ENCODE measurements at regions not wholly inside any gene's neighbourhood (a gene's known extent, or its start where the extent isn't known, plus 50 kb on each side); places are given as distances from the start of the nearest gene placed in this dataset.

DNA sequence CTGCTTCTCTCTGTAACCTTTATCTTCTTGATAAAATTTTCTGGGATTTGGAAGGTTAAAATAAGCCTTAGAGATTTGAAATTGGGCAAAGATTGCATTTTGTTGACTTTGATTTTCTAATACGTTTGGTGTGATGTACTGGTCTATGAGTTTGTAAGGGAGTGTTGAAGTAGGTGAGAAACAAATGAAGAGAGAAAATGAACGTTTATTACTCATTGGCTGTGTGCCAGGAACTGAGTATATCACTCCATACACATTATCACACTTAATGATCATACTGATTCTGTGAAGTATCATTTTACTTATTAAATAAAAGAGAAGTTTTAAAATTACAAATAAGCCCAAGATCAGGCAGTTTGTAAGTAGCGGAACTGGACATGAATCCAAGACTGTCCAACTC, 795.1 kb upstream of the ZEB2 start:
- peak; percentile 5 for DNase-seq

DNA sequence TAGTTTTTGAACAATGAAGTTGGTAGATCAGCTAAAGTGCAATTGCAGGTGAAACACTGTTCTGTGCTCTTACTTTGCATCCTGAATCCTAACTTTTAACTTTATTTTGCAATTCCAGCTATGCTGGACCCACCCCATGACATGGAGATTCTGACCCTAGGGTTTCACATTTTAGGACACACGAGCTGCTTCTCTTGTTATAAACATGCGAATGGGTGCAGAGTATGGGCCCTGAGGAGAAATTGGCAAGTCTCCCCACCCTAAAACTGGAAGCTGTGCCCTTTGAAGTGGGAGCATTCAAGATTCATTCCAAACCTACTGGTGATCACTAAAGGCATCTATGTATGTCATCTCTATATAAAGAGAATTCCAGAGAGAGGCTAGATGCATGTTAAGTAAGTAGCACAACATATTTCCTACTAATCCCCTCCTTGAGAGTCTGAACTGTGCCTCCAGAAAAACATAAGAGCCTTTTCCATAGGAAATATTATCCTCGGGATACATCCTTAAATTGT, 794.3 kb upstream of the ZEB2 start:
- DNase-seq: no peak

DNA sequence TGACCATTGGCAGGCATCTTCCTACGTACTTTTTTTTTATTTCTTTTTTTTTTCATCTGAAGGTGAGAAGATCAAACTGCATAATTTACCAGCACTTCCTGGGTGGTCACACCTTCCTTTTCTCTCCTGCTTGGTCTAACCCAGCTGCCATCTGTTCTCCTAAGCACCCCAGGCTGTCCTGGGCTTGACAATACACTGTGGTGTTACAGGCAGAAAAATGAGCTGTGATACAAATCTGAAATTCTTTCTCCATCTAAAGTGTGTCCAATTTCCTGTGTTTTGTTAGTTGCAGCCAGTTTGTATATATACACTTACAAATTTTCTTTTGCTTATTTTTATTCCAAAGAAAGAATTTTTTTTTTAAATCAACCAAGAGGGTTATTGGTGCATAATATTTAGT, 786.0 kb upstream of the ZEB2 start:
- no peak for DNase-seq

DNA sequence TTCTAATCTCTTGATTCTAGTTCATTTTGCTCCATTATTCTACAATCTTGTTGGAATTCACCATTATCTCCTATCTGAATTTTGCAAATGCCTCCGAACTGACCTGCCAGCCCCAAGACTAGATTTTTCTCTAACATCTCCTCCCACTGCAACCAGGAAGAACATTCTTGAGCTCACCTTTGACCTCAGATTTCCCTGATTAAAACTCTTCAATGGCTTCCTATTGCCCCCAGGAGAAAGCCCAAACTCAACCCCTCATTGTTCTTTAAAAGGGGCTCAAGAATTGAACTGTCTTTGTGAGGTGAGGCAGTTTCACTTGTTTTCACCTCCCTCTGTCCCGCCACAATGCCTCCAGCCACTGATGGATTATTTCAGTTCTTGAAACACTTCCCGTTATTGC, 784.6 kb upstream of the ZEB2 start:
- no peak for DNase-seq

GRCh38 chr2:145303536-145303935, 783.6 kb upstream of the ZEB2 start:
- no peak for DNase-seq

DNA sequence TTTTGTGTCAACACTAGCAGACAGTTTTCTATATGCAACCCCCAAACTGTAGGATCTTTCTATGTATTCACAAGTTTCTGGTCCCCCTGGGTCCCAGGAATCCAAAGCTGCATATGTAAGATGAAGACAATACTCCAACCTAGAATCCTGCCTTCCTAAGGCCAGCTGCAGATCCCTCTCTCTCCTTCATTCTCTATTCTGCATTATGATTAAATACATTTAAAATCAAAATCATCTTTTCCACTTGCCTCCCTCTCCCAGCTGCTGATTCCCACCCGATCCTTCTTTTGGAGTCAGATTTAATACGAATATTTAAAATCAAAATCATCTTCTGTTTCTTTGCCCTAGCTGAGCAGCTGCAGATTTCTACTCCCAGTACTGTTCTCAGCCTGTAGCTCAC, 783.0 kb upstream of the ZEB2 start:
- no peak for DNase-seq

DNA sequence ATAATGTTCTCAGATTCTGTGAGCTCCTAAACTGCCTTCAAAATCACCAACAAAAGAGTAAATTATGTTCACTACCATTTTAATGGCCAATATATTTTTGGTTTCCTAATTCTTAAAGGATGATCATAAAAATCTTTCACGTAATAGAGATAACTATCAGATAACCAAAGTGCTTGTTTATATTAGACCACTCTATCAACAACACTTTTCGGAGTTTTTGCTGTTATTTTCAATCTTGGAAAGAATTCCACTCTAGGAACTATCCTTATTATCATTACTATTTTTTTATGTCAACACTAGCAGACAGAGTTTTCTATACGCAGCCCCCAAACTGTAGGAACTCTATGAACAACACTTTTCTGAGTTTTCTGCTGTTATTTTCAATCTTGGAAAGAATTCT, 782.5 kb upstream of the ZEB2 start:
- DNase-seq: no peak

DNA sequence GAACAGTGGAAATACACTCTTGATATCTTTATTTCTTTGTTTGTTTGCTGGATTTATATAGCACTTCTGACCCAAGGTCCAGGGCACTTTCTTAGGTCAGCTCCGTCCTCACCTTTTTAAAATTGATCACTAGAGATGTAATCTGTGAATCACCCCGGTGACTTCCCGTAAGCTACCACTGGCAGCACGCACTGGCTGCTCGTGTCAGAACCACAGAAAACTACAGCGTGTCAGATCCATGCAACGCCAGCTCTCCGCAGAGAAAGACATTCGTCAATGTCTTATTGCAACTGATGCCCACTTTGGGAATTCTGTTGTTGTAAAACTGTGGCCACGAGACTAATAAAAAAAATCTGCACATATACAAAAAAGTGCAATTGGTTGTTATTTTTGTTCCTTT, 779.4 kb upstream of the ZEB2 start:
- DNase-seq: no peak

DNA sequence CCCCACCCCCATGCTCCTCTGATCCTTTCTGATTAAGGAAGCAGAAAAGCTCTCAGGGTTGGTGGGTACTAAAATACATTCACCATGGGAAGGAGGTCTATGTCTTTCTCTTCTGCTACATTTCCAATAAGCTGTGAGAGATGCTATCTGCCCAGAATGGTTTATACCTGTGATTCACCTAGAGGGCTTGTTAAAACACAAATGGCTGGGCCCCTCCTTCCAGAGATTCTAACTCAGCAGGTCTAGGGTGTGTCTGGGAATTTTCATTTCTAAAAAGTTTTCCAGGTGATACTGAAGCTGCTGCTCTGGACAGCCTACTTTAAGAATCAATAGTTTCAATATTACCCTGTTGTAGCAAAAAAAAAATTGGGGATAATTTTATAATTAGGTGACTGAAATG, 772.2 kb upstream of the ZEB2 start:
- no peak for DNase-seq

- DNase-seq: no peak
These were observed 771.1 kb upstream of the ZEB2 start for GRCh38 chr2:145290986-145291385.

GRCh38 chr2:145289946-145290345, 770.0 kb upstream of the ZEB2 start:
- no peak for DNase-seq

- DNase-seq: peak; percentile 38
These were observed 769.0 kb upstream of the ZEB2 start for GRCh38 chr2:145288650-145289496.

GRCh38 chr2:145287736-145288135, 767.8 kb upstream of the ZEB2 start:
- DNase-seq: no peak

DNA sequence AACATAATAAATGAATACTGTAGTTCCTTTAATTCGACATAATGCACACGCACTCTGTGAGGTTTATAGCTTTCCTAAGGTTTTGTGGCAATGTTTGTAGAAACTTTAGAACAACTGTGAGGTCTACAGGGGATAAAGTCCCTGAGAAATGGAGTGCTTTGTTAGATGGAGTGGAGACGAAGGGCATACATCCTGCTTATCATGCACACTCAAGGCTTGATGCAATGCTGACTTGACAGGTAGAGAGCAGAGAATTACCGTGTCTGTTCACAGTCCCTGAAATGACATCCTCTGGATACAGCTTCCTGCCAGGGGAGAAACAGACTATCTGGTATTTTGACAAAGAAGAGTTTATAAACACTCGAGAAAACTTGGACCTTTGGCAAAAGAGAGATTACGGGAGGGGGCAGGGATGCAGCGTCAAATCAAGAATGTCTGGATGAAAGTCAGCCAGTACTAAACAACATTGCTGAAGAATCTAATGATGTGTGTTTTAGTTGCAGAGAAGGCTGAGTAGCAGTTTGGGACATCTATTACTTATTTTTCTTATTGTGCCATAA, 766.9 kb upstream of the ZEB2 start:
- no peak for DNase-seq

- no peak for DNase-seq
These were observed 764.6 kb upstream of the ZEB2 start for GRCh38 chr2:145284551-145284950.

- DNase-seq: no peak
These were observed 763.2 kb upstream of the ZEB2 start for GRCh38 chr2:145283131-145283530.

DNA sequence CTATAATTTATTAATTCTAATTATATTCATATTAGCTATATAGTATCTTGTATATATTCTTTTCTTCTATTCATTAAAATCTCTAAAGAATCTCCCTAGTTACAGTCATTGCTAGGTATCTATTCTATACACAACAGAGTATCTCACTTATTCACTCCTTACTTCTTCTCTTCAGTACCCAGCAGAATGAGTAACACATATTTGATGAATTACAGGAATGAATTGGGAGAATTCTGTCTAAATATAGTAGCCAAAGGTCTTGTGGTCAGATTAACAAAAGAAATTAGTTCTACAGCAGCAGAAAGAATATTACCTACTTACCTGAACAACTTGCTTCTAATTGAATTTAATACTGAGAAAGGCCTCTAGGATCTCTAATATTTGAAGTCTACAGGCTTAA, 758.0 kb upstream of the ZEB2 start:
- DNase-seq: no peak

DNA sequence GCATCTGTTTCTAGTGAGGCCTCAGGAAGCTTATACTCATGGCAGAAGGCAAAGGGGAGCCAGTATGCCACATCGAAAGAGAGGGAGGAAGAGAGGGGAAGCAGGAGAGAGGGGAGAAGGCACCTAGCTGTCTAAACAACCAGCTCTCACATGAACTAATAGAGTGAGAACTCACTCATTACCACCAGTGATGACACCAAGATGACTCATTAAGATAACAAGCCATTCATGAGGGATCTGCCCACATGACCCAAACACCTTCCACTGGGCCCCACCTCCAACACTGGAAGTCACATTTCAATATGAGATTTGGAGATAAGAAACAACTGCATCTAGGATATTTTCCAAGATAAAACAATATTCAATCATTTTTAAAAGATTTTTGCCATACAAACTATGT, 753.9 kb upstream of the ZEB2 start:
- DNase-seq: no peak

- no peak for DNase-seq
These were observed 749.0 kb upstream of the ZEB2 start for GRCh38 chr2:145268931-145269330.

GRCh38 chr2:145267451-145267850, 747.5 kb upstream of the ZEB2 start:
- DNase-seq: no peak

DNA sequence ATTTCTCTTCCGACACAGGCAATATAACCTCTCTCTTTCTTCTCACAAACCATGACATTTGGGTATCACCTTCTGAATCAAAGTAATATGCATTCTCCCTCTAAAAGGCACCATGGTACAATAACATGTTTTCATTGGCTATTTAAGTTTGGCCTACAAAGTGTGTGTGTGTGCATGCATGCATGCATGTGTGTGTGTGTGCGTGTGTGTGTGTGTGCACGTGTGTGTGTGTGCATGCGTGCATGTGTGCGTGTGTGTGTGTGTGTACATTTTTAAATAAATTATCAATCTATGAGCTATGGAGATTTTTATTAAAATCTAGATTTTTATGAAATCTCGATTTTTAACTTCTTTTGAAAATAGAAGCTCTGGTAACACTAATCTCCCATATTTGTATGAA, 745.3 kb upstream of the ZEB2 start:
- no peak for DNase-seq

GRCh38 chr2:145260674-145261073, 740.8 kb upstream of the ZEB2 start:
- DNase-seq: no peak

DNA sequence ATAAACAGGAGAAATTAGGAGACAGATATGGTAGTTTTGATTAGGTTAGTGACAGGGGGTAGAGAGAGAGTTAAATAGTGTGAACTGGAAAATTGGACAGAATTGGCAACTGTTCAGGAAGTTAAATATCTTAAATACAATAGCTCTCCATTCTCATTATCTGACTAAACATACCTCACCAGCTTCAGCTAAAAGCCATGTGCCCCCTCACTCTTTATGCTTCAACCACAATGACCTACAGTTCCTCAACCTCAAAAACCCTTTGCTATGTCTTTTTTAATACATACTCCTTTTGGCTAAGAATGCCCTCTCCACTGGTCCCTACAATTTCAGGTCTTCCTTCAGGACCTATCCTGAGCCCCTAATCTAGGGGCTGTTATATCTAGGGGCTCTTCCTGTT, 740.2 kb upstream of the ZEB2 start:
- DNase-seq: peak; percentile 54

- peak; percentile 78 for DNase-seq
These were observed 739.1 kb upstream of the ZEB2 start for GRCh38 chr2:145258903-145259579.

Data from hematopoietic multipotent progenitor cell treated with erythropoietin and hydrocortisone succinate and interleukin-3 and kit ligand, for 6 days (in vitro differentiated cells).